AG10803 (cell line): ENCODE measurements at regions not wholly inside any gene's neighbourhood (a gene's known extent, or its start where the extent isn't known, plus 50 kb on each side); places are given as distances from the start of the nearest gene placed in this dataset.

Experiments
- DNase-seq: peaks from one replicate; pipeline ENCODE4 v3.0.0; 2010; ENCODE audit warnings: low read depth
- H3K4me3 ChIP-seq: 2 replicates; pipeline ENCODE4 v1.5.1; 2011; ENCODE audit warnings: mild to moderate bottlenecking, low read length, control low read depth
- CTCF ChIP-seq: conservative IDR thresholded peaks from 2 replicates; pipeline ENCODE4 v1.5.1; 2011; ENCODE audit warnings: mild to moderate bottlenecking, low read length, control low read depth, inconsistent platforms

GRCh38 chr9:18362901-18363685 is 110.9 kb upstream of the ADAMTSL1 start:
- peak; percentile 81 for DNase-seq
- no peak for TF ChIP-seq CTCF

GRCh38 chr9:18365651-18366050 is 108.3 kb upstream of the ADAMTSL1 start:
- no peak for TF ChIP-seq CTCF
- H3K4me3 ChIP-seq, result no peak overlapping the region
- no peak for DNase-seq

More at GRCh38 chr9:18362901-18363685, 110.9 kb upstream of the ADAMTSL1 start:
- H3K4me3 ChIP-seq, result no peak overlapping the region

GRCh38 chr9:18366184-18366583 is 107.8 kb upstream of the ADAMTSL1 start:
- no peak overlapping the region for H3K4me3 ChIP-seq
- DNase-seq, result no peak
- no peak for TF ChIP-seq CTCF

GRCh38 chr9:18368206-18368605 is 105.7 kb upstream of the ADAMTSL1 start:
- peak; percentile 65 for DNase-seq
- TF ChIP-seq CTCF, result no peak
- no peak overlapping the region for H3K4me3 ChIP-seq

GRCh38 chr9:18371141-18371540 is 102.8 kb upstream of the ADAMTSL1 start:
- DNase-seq, result no peak
- no peak overlapping the region for H3K4me3 ChIP-seq
- no peak for TF ChIP-seq CTCF

- no peak for DNase-seq
- TF ChIP-seq CTCF, result no peak
- no peak overlapping the region for H3K4me3 ChIP-seq
Observed at GRCh38 chr9:18371621-18372020, 102.3 kb upstream of the ADAMTSL1 start.

- no peak overlapping the region for H3K4me3 ChIP-seq
- TF ChIP-seq CTCF, result no peak
- peak; percentile 77 for DNase-seq
Observed at GRCh38 chr9:18379073-18379811, 94.7 kb upstream of the ADAMTSL1 start.
